WERI-Rb-1 (cell line): ENCODE measurements at regions not wholly inside any gene's neighbourhood (a gene's known extent, or its start where the extent isn't known, plus 50 kb on each side); places are given as distances from the start of the nearest gene placed in this dataset.

Experiments used
- DNase-seq: peaks from one replicate; pipeline ENCODE4 v3.0.0-alpha.2; 2020
- H3K27ac ChIP-seq: fragments of 250-450 bp; sonication (Bioruptor Pico); 2 replicates; pipeline ENCODE4 v1.5.1; 2020; ENCODE audit warnings: mild to moderate bottlenecking, moderate library complexity
- H3K27me3 ChIP-seq: fragments of 250-450 bp; sonication (Bioruptor Pico); 2 replicates; pipeline ENCODE4 v1.5.1; 2021; ENCODE audit warnings: mild to moderate bottlenecking, low read depth, moderate library complexity; ENCODE audit not compliant: insufficient read depth, severe bottlenecking
- H3K36me3 ChIP-seq: fragments of 250-450 bp; sonication (Bioruptor Pico); 2 replicates; pipeline ENCODE4 v1.5.1; 2020; ENCODE audit warnings: mild to moderate bottlenecking, moderate library complexity
- H3K4me3 ChIP-seq: 2 replicates; pipeline ENCODE4 v1.5.1; 2011; ENCODE audit warnings: low read depth, mild to moderate bottlenecking, control low read depth, low read length
- H3K9me3 ChIP-seq: fragments of 250-450 bp; sonication (Bioruptor Pico); 2 replicates; pipeline ENCODE4 v1.5.1; 2021; ENCODE audit warnings: mild to moderate bottlenecking, moderate library complexity; ENCODE audit not compliant: severe bottlenecking
- CTCF ChIP-seq: IDR thresholded peaks from 2 replicates; pipeline ENCODE4 v1.5.1; 2011; ENCODE audit warnings: low read depth, mild to moderate bottlenecking, control low read depth, inconsistent platforms, low read length

- Histone ChIP-seq H3K4me3 (no peak overlapping the region), H3K27me3 (peaks cover 36% of the 10 kb centered on the region), H3K36me3 (no peaks in the 10 kb centered on the region), H3K9me3 (no peaks in the 10 kb centered on the region), H3K27ac (no peak overlapping the region)
- no peak for DNase-seq
- no peak for TF ChIP-seq CTCF
Observed at GRCh38 chr11:13208921-13209320, 68.7 kb upstream of the BMAL1 start.

- H3K4me3 ChIP-seq = no peak overlapping the region
- TF ChIP-seq CTCF = no peak
- DNase-seq = no peak
- no peaks in the 10 kb centered on the region for H3K36me3 ChIP-seq
- H3K27ac ChIP-seq = no peak overlapping the region
- no peaks in the 10 kb centered on the region for H3K9me3 ChIP-seq
- peaks cover 36% of the 10 kb centered on the region for H3K27me3 ChIP-seq
Observed at GRCh38 chr11:13209379-13209778, 68.2 kb upstream of the BMAL1 start.

- TF ChIP-seq CTCF = peak; percentile 66
- no peaks in the 10 kb centered on the region for H3K9me3 ChIP-seq
- H3K27ac ChIP-seq = no peak overlapping the region
- no peaks in the 10 kb centered on the region for H3K36me3 ChIP-seq
- peaks cover 36% of the 10 kb centered on the region for H3K27me3 ChIP-seq
- DNase-seq = peak; percentile 69
- no peak overlapping the region for H3K4me3 ChIP-seq
Observed at GRCh38 chr11:13210424-13210823, 67.2 kb upstream of the BMAL1 start.

- H3K27ac ChIP-seq = no peak overlapping the region
Observed at GRCh38 chr11:13214276-13214675, 63.3 kb upstream of the BMAL1 start.

GRCh38 chr11:13215149-13215548, 62.4 kb upstream of the BMAL1 start:
- H3K4me3 ChIP-seq = no peak overlapping the region

More at GRCh38 chr11:13214276-13214675, 63.3 kb upstream of the BMAL1 start:
- no peaks in the 10 kb centered on the region for H3K9me3 ChIP-seq
- no peak overlapping the region for H3K4me3 ChIP-seq
- no peak for DNase-seq
- H3K36me3 ChIP-seq = no peaks in the 10 kb centered on the region
- no peak for TF ChIP-seq CTCF
- H3K27me3 ChIP-seq = peaks cover 30% of the 10 kb centered on the region

More at GRCh38 chr11:13215149-13215548, 62.4 kb upstream of the BMAL1 start:
- Histone ChIP-seq H3K27ac (no peak overlapping the region), H3K27me3 (peaks cover 35% of the 10 kb centered on the region), H3K9me3 (no peaks in the 10 kb centered on the region), H3K36me3 (no peaks in the 10 kb centered on the region)
- no peak for DNase-seq
- no peak for TF ChIP-seq CTCF
